Anterior cingulate cortex (tissue), 58 donors: ENCODE measurements at regions not wholly inside any gene's neighbourhood (a gene's known extent, or its start where the extent isn't known, plus 50 kb on each side); places are given as distances from the start of the nearest gene placed in this dataset.
A peak's percentile ranks its signal among the peaks of the same experiment; 100 is the strongest.

Source experiments
- DNase-seq, 58 donors: peaks; one replicate each; lab custom pipeline; 2025; lab: John Stamatoyannopoulos, UW

DNA sequence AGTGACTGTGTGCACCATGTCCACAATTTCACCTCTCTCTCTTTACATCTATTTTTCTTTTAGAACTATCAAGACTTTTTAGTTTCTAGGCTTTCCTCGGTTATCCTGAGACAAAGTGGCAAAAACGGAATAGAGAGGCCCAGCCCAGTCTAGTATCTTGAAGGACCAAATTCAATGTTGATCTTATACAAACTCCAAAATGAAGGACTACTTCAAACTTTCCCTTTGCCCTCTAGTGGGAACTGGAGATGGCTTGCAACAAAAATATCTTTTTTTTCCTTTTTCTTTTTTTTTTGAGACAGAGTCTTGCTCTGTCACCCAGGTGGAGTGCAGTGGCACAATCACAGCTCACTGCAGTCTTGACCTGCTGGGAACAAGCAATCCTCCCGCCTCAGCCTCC lies 338.5 kb upstream of the UMPS start:
- no peak for DNase-seq

GRCh38 chr3:124393340-124393739 lies 336.9 kb upstream of the UMPS start:
- no peak for DNase-seq

DNA sequence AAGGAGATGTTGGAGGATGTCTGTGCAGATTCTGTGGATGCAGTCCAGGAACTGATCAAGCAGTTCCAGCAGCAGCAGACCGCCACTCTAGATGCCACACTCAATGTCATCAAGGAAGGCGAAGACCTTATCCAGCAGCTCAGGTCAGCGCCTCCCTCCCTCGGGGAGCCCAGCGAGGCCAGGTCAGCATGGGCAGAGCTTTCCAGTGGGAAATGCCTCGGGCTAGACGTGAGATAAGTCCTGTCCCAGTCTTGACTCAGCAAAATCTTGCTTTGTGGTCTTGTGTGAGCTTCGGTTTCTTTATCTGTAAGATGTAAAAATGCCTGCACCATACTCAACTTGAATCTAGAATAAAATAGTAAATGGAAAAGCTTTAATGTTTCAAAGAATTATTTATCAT lies 335.1 kb upstream of the UMPS start:
- no peak for DNase-seq

DNA sequence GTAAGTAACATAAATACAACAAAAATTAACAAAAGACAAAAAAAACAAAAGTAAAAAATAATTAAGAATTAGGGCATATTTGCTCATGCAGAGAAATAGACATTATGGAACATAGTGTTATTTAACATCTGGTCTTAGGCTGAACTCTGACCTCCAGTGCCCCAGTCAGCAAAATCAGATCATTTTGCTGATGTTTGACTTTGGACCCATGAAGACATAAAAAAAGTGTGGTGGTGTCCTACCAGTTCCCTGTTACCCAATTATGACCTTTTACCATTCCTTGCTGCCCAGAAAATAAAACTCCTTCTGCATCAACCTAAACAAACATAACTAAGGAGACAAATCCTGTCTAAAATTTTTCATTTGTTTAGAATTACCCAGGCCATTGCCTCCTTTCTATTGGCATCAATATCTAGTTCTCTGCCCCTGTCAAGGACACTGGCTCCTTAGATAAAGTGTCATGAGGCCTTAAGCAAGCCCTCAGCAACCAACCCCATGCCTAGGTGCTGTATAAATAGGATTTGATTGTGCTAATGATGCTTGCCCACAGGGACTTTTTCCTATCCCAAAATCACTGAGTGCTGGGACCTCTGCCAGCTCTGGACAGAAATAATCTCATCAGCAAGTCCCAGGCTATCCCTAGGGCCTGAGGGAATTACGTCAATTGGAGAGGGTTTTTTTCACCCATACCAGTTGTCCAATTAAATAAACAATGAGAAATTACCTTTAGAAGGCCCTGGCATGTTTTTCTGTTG lies 334.5 kb upstream of the UMPS start:
- peak in 1 of 58 donors; percentile 19 for DNase-seq

DNA sequence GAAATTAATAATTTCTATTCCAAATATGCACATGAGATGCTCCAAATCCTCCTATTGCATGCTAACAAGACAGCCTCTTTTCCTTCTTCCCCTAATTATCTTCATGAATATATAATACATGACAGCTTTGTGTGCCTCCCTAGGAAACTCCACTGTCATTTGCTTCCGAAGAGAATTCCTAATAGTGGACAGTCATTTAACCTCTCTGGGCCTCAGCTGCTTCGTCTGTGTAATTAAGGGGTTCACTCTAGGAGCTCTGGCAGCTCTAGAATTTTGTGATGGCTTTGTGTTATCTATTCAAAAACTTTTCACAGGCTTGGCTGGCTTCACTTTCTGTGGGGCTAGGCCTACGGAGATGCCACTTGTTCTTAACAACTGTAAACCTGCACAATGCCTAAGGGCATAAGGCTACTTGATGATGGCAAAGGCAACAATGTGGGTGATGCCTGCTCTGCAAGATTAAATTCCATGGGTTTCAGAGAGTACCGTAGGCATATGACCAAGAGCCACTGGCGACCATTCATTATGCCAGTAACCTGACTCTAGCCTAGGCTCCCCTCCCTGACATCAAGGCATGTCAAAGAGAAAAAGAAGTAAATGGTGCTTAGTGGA lies 333.8 kb upstream of the UMPS start:
- no peak for DNase-seq

DNA sequence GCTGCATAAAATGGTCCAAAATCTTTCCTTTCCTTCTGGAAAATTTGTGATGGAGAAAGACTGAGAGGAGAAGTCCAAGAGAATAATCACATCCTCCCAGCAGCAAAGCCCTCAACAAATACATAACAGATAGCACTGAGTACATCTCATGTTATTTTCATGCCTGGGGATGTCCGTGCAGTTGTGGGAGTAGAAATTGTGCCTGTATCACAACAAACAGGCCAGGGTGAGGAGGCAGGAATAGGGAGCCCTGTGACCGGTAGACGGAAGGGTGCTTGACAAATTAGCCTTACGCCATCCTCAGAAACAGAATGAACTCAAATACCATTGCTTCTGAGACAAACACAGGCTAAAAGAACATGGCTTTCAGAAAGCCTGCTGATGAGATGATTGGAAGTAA lies 333.2 kb upstream of the UMPS start:
- no peak for DNase-seq

GRCh38 chr3:124398594-124398993 lies 331.7 kb upstream of the UMPS start:
- DNase-seq: no peak

GRCh38 chr3:124401843-124402242 lies 328.4 kb upstream of the UMPS start:
- peak in 1 of 58 donors; percentile 20 for DNase-seq

DNA sequence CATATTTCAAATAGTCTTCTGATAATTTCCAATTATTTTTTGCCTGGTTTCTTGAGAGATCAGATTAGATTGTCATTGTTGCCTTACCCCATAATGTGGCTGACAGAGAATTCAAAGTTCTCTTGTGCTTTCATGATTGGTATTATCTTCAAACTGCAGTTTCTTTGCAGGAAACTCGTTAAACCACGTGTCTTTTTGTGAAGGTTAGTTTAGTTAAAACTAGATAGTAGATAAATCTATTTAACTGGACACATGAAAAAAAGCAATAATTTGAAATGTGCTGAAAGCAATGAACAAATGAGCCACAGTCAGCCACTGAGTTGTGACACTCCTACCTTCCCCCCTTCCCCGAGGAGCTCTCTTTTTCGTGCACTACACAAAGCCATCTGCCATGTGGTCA lies 327.5 kb upstream of the UMPS start:
- no peak for DNase-seq

- no peak for DNase-seq
These were observed 325.6 kb upstream of the UMPS start for GRCh38 chr3:124404621-124405020.

DNA sequence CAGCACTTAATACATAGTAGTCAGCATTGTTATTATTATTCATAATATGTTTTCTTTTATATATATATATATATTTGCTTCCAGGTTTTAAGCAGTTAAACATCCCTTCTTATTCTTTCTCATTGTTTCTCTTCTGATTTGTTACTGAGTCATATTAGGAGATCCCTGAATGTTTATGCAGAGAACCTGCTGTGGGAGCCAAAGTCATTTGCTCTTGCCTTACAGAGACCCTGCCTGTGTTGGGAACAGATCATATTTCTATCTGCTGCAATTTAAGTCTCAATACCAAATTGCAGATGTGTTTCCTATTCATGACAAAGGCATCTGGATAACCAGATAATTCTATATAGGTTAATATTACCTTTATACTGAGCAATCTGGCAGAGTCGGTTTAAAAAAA lies 323.0 kb upstream of the UMPS start:
- DNase-seq: no peak

GRCh38 chr3:124409650-124410275 lies 320.5 kb upstream of the UMPS start:
- no peak for DNase-seq

DNA sequence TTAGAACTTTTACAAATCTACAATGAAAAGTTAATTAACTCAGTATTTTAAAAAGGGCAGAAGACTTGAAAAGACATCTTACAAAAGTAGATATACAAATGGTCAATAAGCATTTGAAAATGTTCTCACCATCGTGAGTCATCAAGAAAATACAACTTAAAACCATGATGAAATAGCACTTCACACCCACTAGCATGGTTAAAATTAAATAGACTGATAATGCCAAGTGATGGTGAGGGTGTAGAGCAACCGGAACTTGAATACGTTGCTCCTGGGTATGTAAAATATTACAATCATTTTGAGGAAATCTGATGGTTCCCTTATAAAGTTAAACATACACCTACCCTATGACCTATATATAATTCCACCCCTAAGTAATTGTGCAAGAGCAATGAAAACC lies 319.8 kb upstream of the UMPS start:
- DNase-seq: no peak

DNA sequence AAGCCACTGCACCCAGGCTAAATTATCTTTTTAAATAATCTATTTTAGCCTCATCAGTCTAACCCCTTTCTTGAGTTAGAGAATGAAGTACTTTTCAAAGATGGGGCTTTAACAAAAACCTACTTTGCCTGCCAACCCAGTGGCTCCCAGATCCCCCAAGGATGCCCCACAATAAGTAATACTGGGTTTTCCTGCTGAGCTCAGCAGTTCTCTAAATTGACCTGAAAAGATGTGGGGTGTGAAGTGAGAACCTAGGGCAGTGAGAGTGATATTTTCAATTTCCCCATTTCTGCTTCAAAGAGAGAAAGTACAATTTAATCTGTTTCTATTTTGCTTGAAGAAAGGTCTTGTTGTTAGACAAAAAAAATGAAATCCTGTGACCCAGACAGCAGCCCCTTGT lies 318.5 kb upstream of the UMPS start:
- no peak for DNase-seq

DNA sequence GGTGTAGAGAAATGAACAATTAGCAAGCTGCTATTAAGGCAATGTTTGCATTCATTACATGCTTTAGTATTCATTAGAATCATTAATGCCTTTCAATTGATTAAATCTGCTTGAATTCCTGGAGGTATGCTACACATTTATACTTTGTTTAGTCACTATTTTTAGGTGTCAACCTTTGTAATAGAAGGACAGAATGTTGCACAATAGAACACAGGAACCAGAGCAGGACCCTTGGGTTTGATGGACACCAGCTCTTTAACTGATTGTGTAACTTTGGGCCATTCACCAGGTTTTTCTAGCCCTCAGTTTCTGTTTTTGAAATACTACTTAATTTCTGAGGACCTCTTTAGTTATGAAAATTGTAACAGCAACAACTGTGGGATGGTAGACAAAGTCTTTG lies 317.6 kb upstream of the UMPS start:
- DNase-seq: no peak

DNA sequence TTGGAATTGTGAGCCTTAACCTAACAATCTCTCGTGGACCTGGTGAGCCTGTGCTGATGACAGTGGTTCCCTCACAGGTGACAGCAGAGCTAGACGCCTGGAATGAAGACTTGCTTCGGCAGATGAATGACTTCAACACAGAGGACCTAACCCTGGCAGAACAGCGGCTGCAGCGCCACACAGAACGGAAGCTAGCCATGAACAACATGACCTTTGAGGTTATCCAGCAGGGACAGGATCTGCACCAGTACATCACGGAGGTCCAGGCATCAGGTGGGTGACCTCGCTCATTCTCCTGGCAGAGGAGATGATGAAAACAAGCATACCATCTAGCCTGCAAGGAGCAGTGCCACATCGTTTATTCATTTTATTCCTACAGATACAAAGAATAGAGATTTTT lies 316.9 kb upstream of the UMPS start:
- no peak for DNase-seq

DNA sequence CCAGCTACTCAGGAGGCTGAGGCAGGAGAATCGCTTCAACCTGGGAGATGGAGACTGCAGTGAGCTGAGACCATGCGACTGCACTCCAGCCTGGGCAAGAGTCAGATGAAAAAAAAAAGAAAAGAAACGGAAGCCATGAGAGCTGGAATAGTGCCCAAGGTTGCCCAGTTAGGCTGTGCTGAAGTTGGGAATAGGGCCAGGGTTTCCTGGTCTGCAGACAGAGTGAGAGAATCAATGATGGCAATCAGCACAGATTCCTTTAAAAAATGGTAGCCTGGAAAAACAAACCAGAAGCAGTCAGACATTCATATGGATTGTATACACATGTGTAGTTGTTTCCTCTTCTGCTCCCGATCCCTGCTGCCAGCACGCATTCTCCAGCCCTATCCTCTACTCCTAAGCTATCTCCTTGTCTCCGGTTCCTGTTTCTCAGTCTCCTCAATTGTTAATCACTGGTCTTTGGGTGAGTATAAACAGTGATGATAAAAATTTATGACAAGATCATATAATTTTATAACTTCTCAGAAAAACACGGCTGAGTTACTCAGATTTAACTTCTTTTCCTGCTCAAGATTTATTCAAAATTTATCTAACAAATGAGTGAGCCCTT lies 316.2 kb upstream of the UMPS start:
- no peak for DNase-seq

DNA sequence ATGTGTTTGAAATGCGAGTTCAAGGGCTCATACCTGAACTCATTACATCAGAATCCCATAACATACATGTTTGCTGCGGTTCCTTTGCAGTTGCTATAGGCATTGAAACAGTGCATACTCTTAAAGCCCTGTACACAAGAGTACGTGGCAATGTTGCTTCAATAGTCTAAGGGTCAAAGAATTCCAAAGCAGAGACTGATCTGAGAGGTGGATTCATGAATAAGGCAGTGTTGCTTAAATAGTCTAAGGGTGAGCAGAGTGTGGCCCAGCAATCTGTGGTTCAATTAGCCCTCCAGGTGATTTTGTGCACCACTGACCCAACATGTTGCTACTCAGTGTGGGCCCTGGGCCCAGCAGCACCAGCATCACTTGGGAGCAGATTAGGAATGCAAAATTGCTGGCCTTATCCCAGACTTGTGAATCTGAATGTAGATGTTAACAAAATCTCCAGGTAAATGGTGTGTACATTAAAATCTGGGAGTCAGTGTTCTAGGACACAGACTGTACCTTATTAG lies 314.7 kb upstream of the UMPS start:
- no peak for DNase-seq

DNA sequence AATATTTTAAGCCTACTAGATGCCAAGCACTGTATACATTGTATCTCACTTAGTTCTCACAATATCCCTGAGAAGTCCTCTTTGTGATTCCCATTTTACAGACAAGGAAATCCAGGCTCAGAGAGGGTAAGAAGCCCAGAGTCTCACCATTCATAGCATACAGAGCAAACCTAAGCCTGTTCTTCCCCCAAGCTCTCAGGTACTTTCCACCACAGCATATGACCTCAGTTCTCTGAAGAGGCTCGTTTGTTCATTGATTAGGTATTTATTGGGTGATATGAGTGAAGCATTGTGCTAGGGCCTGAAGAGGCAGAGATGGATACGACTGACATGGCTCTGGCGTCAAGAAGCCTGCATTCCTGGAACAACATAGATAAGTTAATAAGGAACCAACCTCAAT lies 310.9 kb upstream of the UMPS start:
- DNase-seq: no peak

- peak in 1 of 58 donors; percentile 25 for DNase-seq
These were observed 309.9 kb upstream of the UMPS start for GRCh38 chr3:124420392-124420791.

DNA sequence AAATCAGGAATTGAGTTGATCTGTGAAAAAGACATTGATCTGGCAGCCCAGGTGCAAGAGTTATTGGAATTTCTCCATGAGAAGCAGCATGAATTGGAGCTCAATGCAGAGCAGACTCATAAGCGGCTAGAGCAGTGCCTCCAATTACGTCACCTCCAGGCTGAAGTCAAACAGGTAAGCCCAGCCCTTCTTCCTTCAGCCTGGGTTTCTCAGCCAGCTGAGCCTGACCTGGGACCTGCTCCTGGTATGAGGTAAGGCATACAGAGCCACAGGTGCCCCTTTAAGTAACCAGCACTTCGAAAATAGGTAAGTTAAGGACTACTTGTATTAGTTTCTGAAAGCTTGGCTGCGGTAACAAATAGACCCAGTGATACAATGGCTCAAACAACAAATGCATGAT lies 307.4 kb upstream of the UMPS start:
- DNase-seq: no peak
